Islet precursor cell (in vitro differentiated cells): ENCODE measurements at regions not wholly inside any gene's neighbourhood (a gene's known extent, or its start where the extent isn't known, plus 50 kb on each side); places are given as distances from the start of the nearest gene placed in this dataset.

ENCODE experiments used
- DNase-seq: peaks from one replicate; pipeline ENCODE4 v3.0.0-alpha.2; 2018

GRCh38 chr2:199707593-199708185, 143.3 kb downstream of the FTCDNL1 start:
- DNase-seq, result no peak

- DNase-seq, result no peak
Observed at GRCh38 chr2:199705538-199705937, 145.5 kb downstream of the FTCDNL1 start.

- DNase-seq, result peak; percentile 58
Observed at GRCh38 chr2:199704358-199705238, 146.4 kb downstream of the FTCDNL1 start.

- DNase-seq, result no peak
Observed at GRCh38 chr2:199703199-199703598, 147.8 kb downstream of the FTCDNL1 start.

GRCh38 chr2:199697469-199697868, 153.5 kb downstream of the FTCDNL1 start:
- no peak for DNase-seq

- DNase-seq, result no peak
Observed at GRCh38 chr2:199696048-199696447, 154.9 kb downstream of the FTCDNL1 start.

GRCh38 chr2:199693861-199694260, 157.1 kb downstream of the FTCDNL1 start:
- no peak for DNase-seq

GRCh38 chr2:199692489-199692888, 158.5 kb downstream of the FTCDNL1 start:
- DNase-seq, result no peak

- DNase-seq, result no peak
Observed at GRCh38 chr2:199690225-199690624, 160.8 kb downstream of the FTCDNL1 start.

GRCh38 chr2:199685669-199686068, 165.3 kb downstream of the FTCDNL1 start:
- DNase-seq, result no peak

- DNase-seq, result no peak
Observed at GRCh38 chr2:199684832-199685231, 166.2 kb downstream of the FTCDNL1 start.

- no peak for DNase-seq
Observed at GRCh38 chr2:199684168-199684567, 166.8 kb downstream of the FTCDNL1 start.

- no peak for DNase-seq
Observed at GRCh38 chr2:199682001-199682400, 169.0 kb downstream of the FTCDNL1 start.

GRCh38 chr2:199680482-199680881, 170.5 kb downstream of the FTCDNL1 start:
- no peak for DNase-seq

GRCh38 chr2:199679883-199680282, 171.1 kb downstream of the FTCDNL1 start:
- no peak for DNase-seq

- DNase-seq, result no peak
Observed at GRCh38 chr2:199677881-199678280, 173.1 kb downstream of the FTCDNL1 start.

- no peak for DNase-seq
Observed at GRCh38 chr2:199668645-199669044, 182.3 kb downstream of the FTCDNL1 start.

GRCh38 chr2:199663157-199663556, 187.8 kb downstream of the FTCDNL1 start:
- DNase-seq, result no peak

- no peak for DNase-seq
Observed at GRCh38 chr2:199662255-199662654, 188.7 kb downstream of the FTCDNL1 start.

- DNase-seq, result no peak
Observed at GRCh38 chr2:199660167-199660566, 190.8 kb downstream of the FTCDNL1 start.

GRCh38 chr2:199659207-199659606, 191.8 kb downstream of the FTCDNL1 start:
- peak; percentile 71 for DNase-seq

GRCh38 chr2:199646439-199646838, 188.7 kb upstream of the SATB2 start:
- DNase-seq, result no peak

GRCh38 chr2:199631129-199631528, 173.4 kb upstream of the SATB2 start:
- no peak for DNase-seq

GRCh38 chr2:199629301-199629700, 171.6 kb upstream of the SATB2 start:
- peak; percentile 78 for DNase-seq
